Neural progenitor cell (in vitro differentiated cells): ENCODE measurements at regions not wholly inside any gene's neighbourhood (a gene's known extent, or its start where the extent isn't known, plus 50 kb on each side); places are given as distances from the start of the nearest gene placed in this dataset.
A peak's percentile ranks its signal among the peaks of the same experiment; 100 is the strongest.
"Not testable (repeated sequence)": the region's sequence is repeated elsewhere in the genome, so short reads cannot be mapped to it uniquely, and the experiment has no call there.

Experiments
- DNase-seq: peaks from one replicate; pipeline ENCODE4 v3.0.0-alpha.2; 2016; ENCODE audit warnings: low spot score
- H2AFZ ChIP-seq: fragments of 200-600 bp; sonication (generic); replicated peaks from 2 replicates; pipeline ENCODE4 v1.6.1; 2016; ENCODE audit warnings: antibody characterized with exemption
- H3F3A ChIP-seq: fragments of 200-600 bp; sonication (generic); 2 replicates; pipeline ENCODE4 v1.6.1; 2016; ENCODE audit warnings: antibody characterized with exemption, low read depth
- H3K27ac ChIP-seq: fragments of 200-600 bp; sonication (generic); 2 replicates; pipeline ENCODE4 v1.5.1; 2016; ENCODE audit warnings: mild to moderate bottlenecking
- H3K27me3 ChIP-seq: fragments of 200-600 bp; sonication (generic); 2 replicates; pipeline ENCODE4 v1.6.1; 2016; ENCODE audit warnings: mild to moderate bottlenecking, moderate library complexity
- H3K36me3 ChIP-seq: fragments of 200-600 bp; sonication (generic); 2 replicates; pipeline ENCODE4 v1.5.1; 2016
- H3K4me1 ChIP-seq: fragments of 200-600 bp; sonication (generic); 2 replicates; pipeline ENCODE4 v1.6.1; 2016; ENCODE audit warnings: mixed run types
- H3K4me2 ChIP-seq: fragments of 200-600 bp; sonication (generic); 2 replicates; pipeline ENCODE4 v1.6.1; 2016
- H3K4me3 ChIP-seq: fragments of 200-600 bp; sonication (generic); 2 replicates; pipeline ENCODE4 v1.5.1; 2016
- H3K79me2 ChIP-seq: fragments of 200-600 bp; sonication (generic); 2 replicates; pipeline ENCODE4 v1.6.1; 2016; ENCODE audit warnings: low read depth
- H3K9ac ChIP-seq: fragments of 200-600 bp; sonication (generic); 2 replicates; pipeline ENCODE4 v1.6.1; 2016
- H3K9me3 ChIP-seq: fragments of 200-600 bp; sonication (generic); 2 replicates; pipeline ENCODE4 v1.5.1; 2016; ENCODE audit warnings: low read depth
- H4K20me1 ChIP-seq: fragments of 200-600 bp; sonication (generic); 2 replicates; pipeline ENCODE4 v1.6.1; 2016; ENCODE audit warnings: low read depth
- H3K27ac Mint-ChIP-seq: 3 replicates; pipeline ENCODE4 v1.8.0; 2021; ENCODE audit warnings: mixed read lengths
- H3K27me3 Mint-ChIP-seq: 2 replicates; pipeline ENCODE4 v1.8.0; 2022; ENCODE audit warnings: low read depth, mild to moderate bottlenecking, inconsistent platforms, moderate library complexity, mixed read lengths; ENCODE audit not compliant: insufficient read depth
- H3K36me3 Mint-ChIP-seq: 3 replicates; pipeline ENCODE4 v1.8.0; 2021; ENCODE audit warnings: mixed read lengths
- H3K4me1 Mint-ChIP-seq: 3 replicates; pipeline ENCODE4 v1.8.0; 2021; ENCODE audit warnings: mixed read lengths
- H3K4me3 Mint-ChIP-seq: 3 replicates; pipeline ENCODE4 v1.8.0; 2021; ENCODE audit warnings: mild to moderate bottlenecking, moderate library complexity, mixed read lengths
- H3K9me3 Mint-ChIP-seq: 3 replicates; pipeline ENCODE4 v1.8.0; 2020; ENCODE audit warnings: mixed read lengths
- CTCF ChIP-seq: fragments of 200-600 bp; sonication (generic); IDR thresholded peaks from 2 replicates; pipeline ENCODE4 v1.5.1; 2017; ENCODE audit warnings: antibody characterized with exemption, mild to moderate bottlenecking
- EZH2 ChIP-seq: fragments of 200-600 bp; sonication (generic); IDR thresholded peaks from 2 replicates; pipeline ENCODE4 v1.6.1; 2017; ENCODE audit warnings: antibody characterized with exemption, mild to moderate bottlenecking, moderate library complexity
- EZH2phosphoT487 ChIP-seq: fragments of 200-600 bp; sonication (generic); IDR thresholded peaks from 2 replicates; pipeline ENCODE4 v1.6.1; 2017; ENCODE audit warnings: antibody characterized with exemption

- no peak overlapping the region for H3K4me3 ChIP-seq
- no peak for DNase-seq
- H3K9ac ChIP-seq: no peak overlapping the region
Measured at GRCh38 chr18:9000733-9001132, 101.8 kb upstream of the NDUFV2 start.

GRCh38 chr18:9001209-9001608 lies 101.3 kb upstream of the NDUFV2 start:
- Mint-ChIP-seq H3K4me1 (peaks cover 16% of the 10 kb centered on the region), H3K4me3 (no peak overlapping the region), H3K36me3 (no peaks in the 10 kb centered on the region), H3K9me3 (peaks cover 12% of the 10 kb centered on the region), H3K27me3 (peaks cover 2% of the 10 kb centered on the region), H3K27ac (no peak overlapping the region)
- Histone ChIP-seq H3K4me1 (peaks cover 26% of the 10 kb centered on the region), H3K9me3 (no peaks in the 10 kb centered on the region), H3K4me3 (no peak overlapping the region), H3K79me2 (no peaks in the 10 kb centered on the region), H3K4me2 (no peak overlapping the region), H3K36me3 (no peaks in the 10 kb centered on the region), H3K27me3 (no peaks in the 10 kb centered on the region), H3F3A (peaks cover 7% of the 10 kb centered on the region), H3K9ac (no peak overlapping the region), H3K27ac (no peak overlapping the region), H2AFZ (no peak overlapping the region), H4K20me1 (no peaks in the 10 kb centered on the region)
- no peak for DNase-seq
- no peak for TF ChIP-seq EZH2
- no peak for TF ChIP-seq EZH2phosphoT487
- TF ChIP-seq CTCF: no peak

More at GRCh38 chr18:9000733-9001132, 101.8 kb upstream of the NDUFV2 start:
- no peaks in the 10 kb centered on the region for H3K79me2 ChIP-seq
- H3K36me3 ChIP-seq: no peaks in the 10 kb centered on the region
- H3K27me3 ChIP-seq: no peaks in the 10 kb centered on the region
- peak overlapping the region; percentile 13 for H2AFZ ChIP-seq
- H3K4me2 ChIP-seq: no peak overlapping the region
- peaks cover 12% of the 10 kb centered on the region for H3K9me3 Mint-ChIP-seq
- peaks cover 26% of the 10 kb centered on the region for H3K4me1 ChIP-seq
- peaks cover 2% of the 10 kb centered on the region for H3K27me3 Mint-ChIP-seq
- TF ChIP-seq CTCF (no peak), EZH2 (no peak), EZH2phosphoT487 (no peak)
- peaks cover 7% of the 10 kb centered on the region for H3F3A ChIP-seq
- no peaks in the 10 kb centered on the region for H3K9me3 ChIP-seq
- H3K4me3 Mint-ChIP-seq: no peak overlapping the region
- H3K4me1 Mint-ChIP-seq: peaks cover 19% of the 10 kb centered on the region
- H3K27ac Mint-ChIP-seq: no peak overlapping the region
- H3K27ac ChIP-seq: no peak overlapping the region
- H3K36me3 Mint-ChIP-seq: no peaks in the 10 kb centered on the region
- no peaks in the 10 kb centered on the region for H4K20me1 ChIP-seq

GRCh38 chr18:9003406-9004100 lies 98.9 kb upstream of the NDUFV2 start:
- no peaks in the 10 kb centered on the region for H3K9me3 ChIP-seq
- Mint-ChIP-seq H3K27ac (no peak overlapping the region), H3K9me3 (peaks cover 12% of the 10 kb centered on the region), H3K4me3 (no peak overlapping the region), H3K4me1 (peaks cover 14% of the 10 kb centered on the region), H3K36me3 (no peaks in the 10 kb centered on the region), H3K27me3 (no peaks in the 10 kb centered on the region)
- peaks cover 14% of the 10 kb centered on the region for H3K4me1 ChIP-seq
- no peak for TF ChIP-seq EZH2phosphoT487
- TF ChIP-seq EZH2: no peak
- no peaks in the 10 kb centered on the region for H3K36me3 ChIP-seq
- no peak for DNase-seq
- H2AFZ ChIP-seq: no peak overlapping the region
- no peaks in the 10 kb centered on the region for H4K20me1 ChIP-seq
- peaks cover 2% of the 10 kb centered on the region for H3F3A ChIP-seq
- H3K4me3 ChIP-seq: no peak overlapping the region
- no peaks in the 10 kb centered on the region for H3K27me3 ChIP-seq
- H3K4me2 ChIP-seq: no peak overlapping the region
- no peaks in the 10 kb centered on the region for H3K79me2 ChIP-seq
- H3K27ac ChIP-seq: no peak overlapping the region
- H3K9ac ChIP-seq: no peak overlapping the region

- not testable (repeated sequence) for H3K9me3 ChIP-seq, H3K27ac Mint-ChIP-seq, H3K27me3 Mint-ChIP-seq, H3K27ac ChIP-seq, H3K36me3 ChIP-seq, H2AFZ ChIP-seq, H3K27me3 ChIP-seq, H3K4me1 ChIP-seq, H3K4me3 Mint-ChIP-seq, DNase-seq, H3K4me2 ChIP-seq, H3K79me2 ChIP-seq, H4K20me1 ChIP-seq, H3K4me3 ChIP-seq, H3K36me3 Mint-ChIP-seq, H3K9ac ChIP-seq, H3F3A ChIP-seq
- H3K4me1 Mint-ChIP-seq: peaks cover 11% of the 10 kb centered on the region
- H3K9me3 Mint-ChIP-seq: peaks cover 12% of the 10 kb centered on the region
Measured at GRCh38 chr18:9004308-9004707, 98.2 kb upstream of the NDUFV2 start.

GRCh38 chr18:9007700-9008099 lies 94.8 kb upstream of the NDUFV2 start:
- H3K9me3 ChIP-seq, H3K4me1 Mint-ChIP-seq, H3F3A ChIP-seq, H2AFZ ChIP-seq, DNase-seq, H3K27ac Mint-ChIP-seq, H3K9me3 Mint-ChIP-seq, H3K27me3 ChIP-seq, H4K20me1 ChIP-seq, H3K36me3 ChIP-seq, H3K4me2 ChIP-seq, H3K4me3 ChIP-seq, H3K79me2 ChIP-seq, H3K9ac ChIP-seq, H3K27ac ChIP-seq, H3K4me1 ChIP-seq, H3K36me3 Mint-ChIP-seq, H3K4me3 Mint-ChIP-seq, H3K27me3 Mint-ChIP-seq: not testable (repeated sequence)
